Epithelial cell of esophagus (primary cell): ENCODE measurements at regions not wholly inside any gene's neighbourhood (a gene's known extent, or its start where the extent isn't known, plus 50 kb on each side); places are given as distances from the start of the nearest gene placed in this dataset.

ENCODE experiments used
- DNase-seq: peaks from one replicate; pipeline ENCODE4 v3.0.0; 2010; ENCODE audit warnings: low read depth
- H3K4me3 ChIP-seq: 2 replicates; pipeline ENCODE4 v1.5.1; 2011; ENCODE audit warnings: mild to moderate bottlenecking, low read length, control low read depth
- TF ChIP-seq, protein P1 (sequence below): IDR thresholded peaks from 2 replicates; pipeline ENCODE4 v1.5.1; 2011; ENCODE audit warnings: low read depth, mild to moderate bottlenecking, low read length, control low read depth, inconsistent platforms; ENCODE audit not compliant: insufficient read depth; ENCODE audit errors: missing control alignments

- no peak for DNase-seq
- H3K4me3 ChIP-seq = no peak overlapping the region
These were observed 446.5 kb downstream of the PRR16 start for GRCh38 chr5:120910629-120911028.

GRCh38 chr5:120913396-120913795 lies 449.3 kb downstream of the PRR16 start:
- H3K4me3 ChIP-seq = no peak overlapping the region
- TF ChIP-seq, protein P1, sequence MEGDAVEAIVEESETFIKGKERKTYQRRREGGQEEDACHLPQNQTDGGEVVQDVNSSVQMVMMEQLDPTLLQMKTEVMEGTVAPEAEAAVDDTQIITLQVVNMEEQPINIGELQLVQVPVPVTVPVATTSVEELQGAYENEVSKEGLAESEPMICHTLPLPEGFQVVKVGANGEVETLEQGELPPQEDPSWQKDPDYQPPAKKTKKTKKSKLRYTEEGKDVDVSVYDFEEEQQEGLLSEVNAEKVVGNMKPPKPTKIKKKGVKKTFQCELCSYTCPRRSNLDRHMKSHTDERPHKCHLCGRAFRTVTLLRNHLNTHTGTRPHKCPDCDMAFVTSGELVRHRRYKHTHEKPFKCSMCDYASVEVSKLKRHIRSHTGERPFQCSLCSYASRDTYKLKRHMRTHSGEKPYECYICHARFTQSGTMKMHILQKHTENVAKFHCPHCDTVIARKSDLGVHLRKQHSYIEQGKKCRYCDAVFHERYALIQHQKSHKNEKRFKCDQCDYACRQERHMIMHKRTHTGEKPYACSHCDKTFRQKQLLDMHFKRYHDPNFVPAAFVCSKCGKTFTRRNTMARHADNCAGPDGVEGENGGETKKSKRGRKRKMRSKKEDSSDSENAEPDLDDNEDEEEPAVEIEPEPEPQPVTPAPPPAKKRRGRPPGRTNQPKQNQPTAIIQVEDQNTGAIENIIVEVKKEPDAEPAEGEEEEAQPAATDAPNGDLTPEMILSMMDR = no peak
- DNase-seq = no peak

More at GRCh38 chr5:120910629-120911028, 446.5 kb downstream of the PRR16 start:
- TF ChIP-seq, protein P1 = no peak

DNA sequence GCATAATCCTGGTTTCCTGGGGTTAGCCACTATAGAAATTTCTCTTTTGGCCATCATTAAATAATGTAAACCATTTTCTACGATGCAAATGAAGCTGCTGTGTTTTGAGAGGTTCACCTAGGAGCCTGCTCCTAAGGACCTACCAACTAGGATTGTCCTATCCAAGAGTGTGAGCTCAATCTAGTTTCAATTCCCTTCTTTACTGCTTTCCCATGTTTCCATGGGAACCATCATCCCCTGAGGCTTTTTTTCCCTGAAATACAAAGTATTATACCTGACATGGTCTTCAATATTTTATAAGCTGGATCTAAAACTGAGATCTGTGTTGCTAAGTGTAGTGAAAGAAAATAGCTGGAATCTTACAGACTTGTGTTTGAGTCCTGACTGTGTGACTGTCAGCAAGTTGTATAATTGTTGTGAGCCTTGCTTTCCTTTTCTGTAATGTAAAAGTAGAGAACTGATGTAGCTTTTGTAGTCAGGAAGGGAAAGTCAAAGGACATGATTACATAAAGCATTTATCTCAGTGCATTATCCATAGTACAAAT lies 453.2 kb downstream of the PRR16 start:
- DNase-seq = no peak
- H3K4me3 ChIP-seq = no peak overlapping the region
- TF ChIP-seq, protein P1 = no peak

GRCh38 chr5:120919017-120919416 lies 454.9 kb downstream of the PRR16 start:
- TF ChIP-seq, protein P1 = no peak
- H3K4me3 ChIP-seq = no peak overlapping the region
- DNase-seq = peak; percentile 27

DNA sequence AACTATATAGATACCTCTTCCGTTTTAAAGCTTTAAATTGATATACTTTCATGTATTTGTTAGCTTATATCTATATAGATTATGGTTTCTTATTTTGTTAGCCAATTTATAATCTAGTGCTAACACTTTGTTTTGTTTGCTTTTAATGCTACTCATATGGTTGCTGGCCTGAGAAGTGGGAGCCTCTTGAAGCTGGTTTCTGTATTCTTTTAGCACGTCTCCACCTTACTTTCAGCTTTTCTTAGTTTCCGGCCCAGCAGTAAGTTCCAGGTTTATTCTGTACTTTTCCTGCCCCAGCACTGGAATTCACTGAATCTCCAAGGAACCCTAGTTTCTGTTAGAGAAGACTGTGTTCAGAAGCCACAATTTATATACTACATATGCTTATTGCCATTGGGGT lies 458.9 kb downstream of the PRR16 start:
- H3K4me3 ChIP-seq = no peak overlapping the region
- DNase-seq = no peak
- TF ChIP-seq, protein P1 = no peak

- peak; percentile 50 for DNase-seq
- H3K4me3 ChIP-seq = no peak overlapping the region
- TF ChIP-seq, protein P1 = no peak
These were observed 462.4 kb downstream of the PRR16 start for GRCh38 chr5:120926471-120926870.

DNA sequence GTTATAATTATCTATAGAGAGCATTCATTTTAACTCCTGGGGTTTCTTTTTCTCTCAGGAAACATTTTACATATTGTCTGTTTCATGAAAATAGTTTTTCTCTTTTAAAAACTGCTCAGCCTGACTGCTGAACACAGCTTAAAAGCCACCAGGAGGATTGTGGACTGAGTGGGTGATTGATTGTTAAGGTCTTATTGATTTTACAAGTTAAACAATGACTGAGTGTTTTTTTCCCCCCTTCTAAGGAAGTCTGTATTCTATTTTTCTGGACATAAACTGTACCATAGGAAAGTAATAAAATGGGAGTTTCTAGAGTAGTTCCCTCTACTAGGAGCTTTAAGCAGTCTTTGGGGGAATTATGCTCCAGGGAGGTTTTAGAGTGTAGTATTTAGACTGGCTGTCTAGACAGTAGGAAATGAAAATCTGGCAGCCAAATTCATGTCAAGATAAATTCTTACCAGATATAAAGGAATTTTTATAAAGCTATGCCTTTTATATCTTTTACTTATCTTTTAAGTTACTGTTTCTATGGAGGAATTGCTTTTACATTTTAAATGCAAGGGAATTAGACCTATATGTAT lies 463.9 kb downstream of the PRR16 start:
- TF ChIP-seq, protein P1 = no peak
- DNase-seq = no peak
- H3K4me3 ChIP-seq = no peak overlapping the region
